GM23338 (cell line): ENCODE measurements at regions not wholly inside any gene's neighbourhood (a gene's known extent, or its start where the extent isn't known, plus 50 kb on each side); places are given as distances from the start of the nearest gene placed in this dataset.

Source experiments
- NANOG ChIP-seq: IDR thresholded peaks from 2 replicates; pipeline ENCODE4 v1.6.1; 2016; ENCODE audit warnings: antibody characterized with exemption, borderline replicate concordance
- POLR2AphosphoS5 ChIP-seq: IDR thresholded peaks from 2 replicates; pipeline ENCODE4 v1.6.1; 2016; ENCODE audit warnings: antibody characterized with exemption, low read depth
- TF ChIP-seq, protein P1 (sequence below), 2 experiments: fragments of 200-600 bp in 1 of 2; sonication (generic) in 1 of 2; conservative IDR thresholded peaks; 2 replicates each; pipeline versions ENCODE4 v1.5.1 to v1.6.1; 2016 to 2017; ENCODE audit warnings: antibody characterized with exemption in 2 of 2, low read depth in 2 of 2, mild to moderate bottlenecking in 2 of 2, moderate library complexity in 1 of 2
- TF ChIP-seq, protein P2 (sequence below): IDR thresholded peaks from one replicate; pipeline ENCODE4 v1.6.1; 2018; ENCODE audit warnings: antibody characterized with exemption; ENCODE audit not compliant: unreplicated experiment

DNA sequence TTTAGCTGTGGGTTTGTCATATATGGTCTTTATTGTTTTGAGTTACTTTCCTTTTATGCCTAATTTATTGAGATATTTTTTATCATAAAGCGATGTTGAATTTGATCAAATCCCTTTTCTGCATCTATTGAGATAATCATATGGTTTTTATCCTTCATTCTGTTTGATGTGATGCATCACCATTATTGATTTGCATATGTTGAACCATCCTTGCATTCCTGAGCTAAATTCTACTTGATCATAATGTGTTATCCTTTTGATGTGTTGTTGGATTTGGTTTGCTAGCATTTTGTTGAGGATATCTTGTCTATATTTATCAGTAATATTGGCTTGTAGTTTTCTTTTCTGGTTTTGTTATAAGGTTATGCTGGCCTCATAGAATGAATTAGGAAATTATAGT is 308.5 kb downstream of the ADCYAP1 start:
- TF ChIP-seq POLR2AphosphoS5 = no peak
- TF ChIP-seq, protein P1, sequence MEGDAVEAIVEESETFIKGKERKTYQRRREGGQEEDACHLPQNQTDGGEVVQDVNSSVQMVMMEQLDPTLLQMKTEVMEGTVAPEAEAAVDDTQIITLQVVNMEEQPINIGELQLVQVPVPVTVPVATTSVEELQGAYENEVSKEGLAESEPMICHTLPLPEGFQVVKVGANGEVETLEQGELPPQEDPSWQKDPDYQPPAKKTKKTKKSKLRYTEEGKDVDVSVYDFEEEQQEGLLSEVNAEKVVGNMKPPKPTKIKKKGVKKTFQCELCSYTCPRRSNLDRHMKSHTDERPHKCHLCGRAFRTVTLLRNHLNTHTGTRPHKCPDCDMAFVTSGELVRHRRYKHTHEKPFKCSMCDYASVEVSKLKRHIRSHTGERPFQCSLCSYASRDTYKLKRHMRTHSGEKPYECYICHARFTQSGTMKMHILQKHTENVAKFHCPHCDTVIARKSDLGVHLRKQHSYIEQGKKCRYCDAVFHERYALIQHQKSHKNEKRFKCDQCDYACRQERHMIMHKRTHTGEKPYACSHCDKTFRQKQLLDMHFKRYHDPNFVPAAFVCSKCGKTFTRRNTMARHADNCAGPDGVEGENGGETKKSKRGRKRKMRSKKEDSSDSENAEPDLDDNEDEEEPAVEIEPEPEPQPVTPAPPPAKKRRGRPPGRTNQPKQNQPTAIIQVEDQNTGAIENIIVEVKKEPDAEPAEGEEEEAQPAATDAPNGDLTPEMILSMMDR (conservative IDR thresholded peaks at IDR 0.05; ENCODE audit: low read depth in 2 of 2) = no peak
- no peak for TF ChIP-seq NANOG
- TF ChIP-seq, protein P2, sequence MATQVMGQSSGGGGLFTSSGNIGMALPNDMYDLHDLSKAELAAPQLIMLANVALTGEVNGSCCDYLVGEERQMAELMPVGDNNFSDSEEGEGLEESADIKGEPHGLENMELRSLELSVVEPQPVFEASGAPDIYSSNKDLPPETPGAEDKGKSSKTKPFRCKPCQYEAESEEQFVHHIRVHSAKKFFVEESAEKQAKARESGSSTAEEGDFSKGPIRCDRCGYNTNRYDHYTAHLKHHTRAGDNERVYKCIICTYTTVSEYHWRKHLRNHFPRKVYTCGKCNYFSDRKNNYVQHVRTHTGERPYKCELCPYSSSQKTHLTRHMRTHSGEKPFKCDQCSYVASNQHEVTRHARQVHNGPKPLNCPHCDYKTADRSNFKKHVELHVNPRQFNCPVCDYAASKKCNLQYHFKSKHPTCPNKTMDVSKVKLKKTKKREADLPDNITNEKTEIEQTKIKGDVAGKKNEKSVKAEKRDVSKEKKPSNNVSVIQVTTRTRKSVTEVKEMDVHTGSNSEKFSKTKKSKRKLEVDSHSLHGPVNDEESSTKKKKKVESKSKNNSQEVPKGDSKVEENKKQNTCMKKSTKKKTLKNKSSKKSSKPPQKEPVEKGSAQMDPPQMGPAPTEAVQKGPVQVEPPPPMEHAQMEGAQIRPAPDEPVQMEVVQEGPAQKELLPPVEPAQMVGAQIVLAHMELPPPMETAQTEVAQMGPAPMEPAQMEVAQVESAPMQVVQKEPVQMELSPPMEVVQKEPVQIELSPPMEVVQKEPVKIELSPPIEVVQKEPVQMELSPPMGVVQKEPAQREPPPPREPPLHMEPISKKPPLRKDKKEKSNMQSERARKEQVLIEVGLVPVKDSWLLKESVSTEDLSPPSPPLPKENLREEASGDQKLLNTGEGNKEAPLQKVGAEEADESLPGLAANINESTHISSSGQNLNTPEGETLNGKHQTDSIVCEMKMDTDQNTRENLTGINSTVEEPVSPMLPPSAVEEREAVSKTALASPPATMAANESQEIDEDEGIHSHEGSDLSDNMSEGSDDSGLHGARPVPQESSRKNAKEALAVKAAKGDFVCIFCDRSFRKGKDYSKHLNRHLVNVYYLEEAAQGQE = no peak
